Keratinocyte (primary cell): ENCODE measurements at regions not wholly inside any gene's neighbourhood (a gene's known extent, or its start where the extent isn't known, plus 50 kb on each side); places are given as distances from the start of the nearest gene placed in this dataset.

ENCODE experiments used
- DNase-seq: peaks from one replicate; pipeline ENCODE4 v3.0.0-alpha.2; 2011; ENCODE audit warnings: low read depth, missing footprints, low spot score
- FAIRE-seq: peaks from 2 replicates; lab custom pipeline; 2011; peaks lifted over from hg19 to GRCh38; lab: Jason Lieb, UNC
- H2AFZ ChIP-seq: 2 replicates; pipeline ENCODE4 v1.6.0; 2012; ENCODE audit warnings: low read length, control low read depth, inconsistent platforms; ENCODE audit not compliant: control insufficient read depth
- H3K27ac ChIP-seq: 2 replicates; pipeline ENCODE4 v1.5.1; 2011; ENCODE audit warnings: low read length; ENCODE audit not compliant: control insufficient read depth, insufficient read depth
- H3K27me3 ChIP-seq: 3 replicates; pipeline ENCODE4 v1.6.0; 2011; ENCODE audit warnings: low read length; ENCODE audit not compliant: control insufficient read depth, insufficient read depth; ENCODE audit errors: extremely low read depth
- H3K36me3 ChIP-seq, 2 experiments: 2 replicates in 1 of 2; 3 replicates in 1 of 2; pipeline ENCODE4 v1.5.1; 2011; ENCODE audit warnings: low read length in 2 of 2, mild to moderate bottlenecking in 1 of 2; ENCODE audit not compliant: control insufficient read depth in 2 of 2, insufficient read depth in 2 of 2; ENCODE audit errors: extremely low read depth in 1 of 2
- H3K4me1 ChIP-seq: 3 replicates; pipeline ENCODE4 v1.5.1; 2011; ENCODE audit warnings: low read length; ENCODE audit not compliant: control insufficient read depth, insufficient read depth; ENCODE audit errors: extremely low read depth
- H3K4me2 ChIP-seq: 3 replicates; pipeline ENCODE4 v1.6.0; 2011; ENCODE audit warnings: low read depth, low read length; ENCODE audit not compliant: control insufficient read depth, insufficient read depth; ENCODE audit errors: extremely low read depth
- H3K4me3 ChIP-seq, 3 experiments: fragments of 200-600 bp in 1 of 3; sonication (generic) in 1 of 3; 2 replicates in 2 of 3; 3 replicates in 1 of 3; pipeline ENCODE4 v1.5.1; 2011 to 2016; ENCODE audit warnings: low read length in 3 of 3, mild to moderate bottlenecking in 3 of 3, control low read depth in 2 of 3, inconsistent platforms in 1 of 3, low read depth in 1 of 3, mixed read lengths in 1 of 3, mixed run types in 1 of 3, moderate library complexity in 1 of 3; ENCODE audit not compliant: control insufficient read depth in 2 of 3, insufficient read depth in 2 of 3; ENCODE audit errors: extremely low read depth in 1 of 3
- H3K79me2 ChIP-seq: 2 replicates; pipeline ENCODE4 v1.6.0; 2012; ENCODE audit warnings: low read length; ENCODE audit not compliant: control insufficient read depth, insufficient read depth
- H3K9ac ChIP-seq: 3 replicates; pipeline ENCODE4 v1.6.0; 2011; ENCODE audit warnings: low read length; ENCODE audit not compliant: control insufficient read depth, insufficient read depth; ENCODE audit errors: extremely low read depth
- H3K9me1 ChIP-seq: 3 replicates; pipeline ENCODE4 v1.6.0; 2011; ENCODE audit warnings: low read length; ENCODE audit not compliant: control insufficient read depth, insufficient read depth; ENCODE audit errors: extremely low read depth
- H3K9me3 ChIP-seq: 2 replicates; pipeline ENCODE4 v1.5.1; 2012; ENCODE audit warnings: low read depth, low read length; ENCODE audit not compliant: control insufficient read depth
- H4K20me1 ChIP-seq: 3 replicates; pipeline ENCODE4 v1.6.0; 2011; ENCODE audit warnings: low read length; ENCODE audit not compliant: control insufficient read depth, insufficient read depth; ENCODE audit errors: extremely low read depth
- CTCF ChIP-seq, 3 experiments: IDR thresholded peaks in 1 of 3; conservative IDR thresholded peaks in 1 of 3; optimal IDR thresholded peaks in 1 of 3; 2 replicates in 2 of 3; 3 replicates in 1 of 3; pipeline versions ENCODE3 to v1.5.1; 2011; ENCODE audit warnings: low read length in 3 of 3, mild to moderate bottlenecking in 3 of 3, moderate library complexity in 2 of 3, control low read depth in 1 of 3, inconsistent platforms in 1 of 3; ENCODE audit not compliant: insufficient read depth in 2 of 3; ENCODE audit errors: extremely low read depth in 1 of 3
- EZH2 ChIP-seq: IDR thresholded peaks from one replicate; pipeline ENCODE4 v1.6.1; 2012; ENCODE audit warnings: inconsistent platforms, mild to moderate bottlenecking, low read length, moderate library complexity
- dilution Hi-C: fragments of 300-500 bp; cut with MboI; formaldehyde crosslinking; loops from one replicate; pipeline ENCODE4 v1.7.0; 2020; ENCODE audit warnings: low sequenced_read_pairs; ENCODE audit not compliant: extremely low pct_ligation_motif_present

DNA sequence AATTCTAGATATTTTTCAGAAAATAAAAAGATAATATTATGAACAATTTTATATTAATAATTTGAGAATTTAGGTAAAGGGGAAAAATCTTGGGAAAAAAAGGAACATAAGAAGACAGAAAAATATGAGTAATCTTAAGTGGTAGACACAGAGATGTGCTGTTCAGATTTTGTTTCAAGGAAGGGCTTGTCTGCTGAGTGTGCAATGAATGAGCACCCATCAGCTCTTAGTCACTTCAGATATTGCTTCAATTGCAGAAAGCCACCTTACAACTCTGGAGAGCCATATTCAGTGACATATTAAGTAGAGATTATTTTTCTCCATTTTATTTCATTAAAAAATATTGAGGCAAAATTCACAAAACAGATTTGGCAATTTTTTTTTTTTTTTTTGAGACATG is 282.0 kb upstream of the CHST9 start:
- no peak for FAIRE-seq
- no peak overlapping the region for H3K9ac ChIP-seq
- H2AFZ ChIP-seq = no peak overlapping the region
- H3K9me1 ChIP-seq = no peaks in the 10 kb centered on the region
- H3K9me3 ChIP-seq = no peaks in the 10 kb centered on the region
- no peaks in the 10 kb centered on the region for H3K4me1 ChIP-seq
- dilution Hi-C loops = no loop called here
- no peak overlapping the region for H3K4me3 ChIP-seq
- DNase-seq = no peak
- H3K4me2 ChIP-seq = no peak overlapping the region
- no peaks in the 10 kb centered on the region for H3K79me2 ChIP-seq
- no peak for TF ChIP-seq EZH2
- TF ChIP-seq CTCF (optimal IDR thresholded peaks at IDR 0.05 in 1 of 3, IDR thresholded peaks at IDR 0.05 in 1 of 3, conservative IDR thresholded peaks at IDR 0.05 in 1 of 3; ENCODE audit: extremely low read depth in 1 of 3, insufficient read depth in 2 of 3, low read length in 3 of 3) = no peak
- H3K36me3 ChIP-seq = no peaks in the 10 kb centered on the region
- no peak overlapping the region for H3K27ac ChIP-seq
- no peaks in the 10 kb centered on the region for H3K27me3 ChIP-seq
- no peaks in the 10 kb centered on the region for H4K20me1 ChIP-seq

- H3K4me1 ChIP-seq = no peaks in the 10 kb centered on the region
- dilution Hi-C loops = no loop called here
- H3K27ac ChIP-seq = no peak overlapping the region
- no peak overlapping the region for H3K4me3 ChIP-seq
- H3K4me2 ChIP-seq = no peak overlapping the region
- no peaks in the 10 kb centered on the region for H3K9me1 ChIP-seq
- DNase-seq (no peak), FAIRE-seq (no peak)
- no peaks in the 10 kb centered on the region for H4K20me1 ChIP-seq
- no peaks in the 10 kb centered on the region for H3K27me3 ChIP-seq
- no peak overlapping the region for H2AFZ ChIP-seq
- TF ChIP-seq EZH2 (no peak), CTCF (optimal IDR thresholded peaks at IDR 0.05 in 1 of 3, IDR thresholded peaks at IDR 0.05 in 1 of 3, conservative IDR thresholded peaks at IDR 0.05 in 1 of 3; ENCODE audit: extremely low read depth in 1 of 3, insufficient read depth in 2 of 3, low read length in 3 of 3) (no peak)
- H3K9me3 ChIP-seq = no peaks in the 10 kb centered on the region
- no peaks in the 10 kb centered on the region for H3K36me3 ChIP-seq
- H3K79me2 ChIP-seq = no peaks in the 10 kb centered on the region
- H3K9ac ChIP-seq = no peak overlapping the region
Observed at GRCh38 chr18:27461957-27462356, 276.8 kb upstream of the CHST9 start.
